Mesothelial cell of epicardium (in vitro differentiated cells): ENCODE measurements at regions not wholly inside any gene's neighbourhood (a gene's known extent, or its start where the extent isn't known, plus 50 kb on each side); places are given as distances from the start of the nearest gene placed in this dataset.

Experiments used
- DNase-seq, 2 experiments: peaks; one replicate each; pipeline ENCODE4 v3.0.0; 2021; ENCODE audit warnings: low spot score in 2 of 2; ENCODE audit not compliant: unreplicated experiment in 2 of 2
- H3K27ac Mint-ChIP-seq: 2 replicates; pipeline ENCODE4 v1.8.0; 2021; ENCODE audit warnings: mixed read lengths
- H3K27me3 Mint-ChIP-seq: 2 replicates; pipeline ENCODE4 v1.8.0; 2021; ENCODE audit warnings: low read depth, mixed read lengths
- H3K36me3 Mint-ChIP-seq: 2 replicates; pipeline ENCODE4 v1.8.0; 2021; ENCODE audit warnings: mixed read lengths
- H3K4me1 Mint-ChIP-seq: 2 replicates; pipeline ENCODE4 v1.8.0; 2021; ENCODE audit warnings: mixed read lengths
- H3K4me3 Mint-ChIP-seq: 2 replicates; pipeline ENCODE4 v1.8.0; 2021; ENCODE audit warnings: mild to moderate bottlenecking, moderate library complexity, mixed read lengths
- H3K9me3 Mint-ChIP-seq: 2 replicates; pipeline ENCODE4 v1.8.0; 2021; ENCODE audit warnings: mixed read lengths
- CTCF ChIP-seq: fragments of 200-600 bp; sonication (generic); IDR thresholded peaks from one replicate; pipeline ENCODE4 v1.5.0; 2021; ENCODE audit warnings: antibody characterized with exemption; ENCODE audit not compliant: unreplicated experiment

- no peak for DNase-seq
- Mint-ChIP-seq H3K27ac (no peak overlapping the region), H3K4me1 (peaks cover 19% of the 10 kb centered on the region), H3K27me3 (no peaks in the 10 kb centered on the region), H3K9me3 (peaks cover 1% of the 10 kb centered on the region), H3K36me3 (no peaks in the 10 kb centered on the region), H3K4me3 (no peak overlapping the region)
- no peak for TF ChIP-seq CTCF
Observed at GRCh38 chr3:168455814-168456213, 360.1 kb upstream of the GOLIM4 start.

- Mint-ChIP-seq H3K4me1 (peaks cover 13% of the 10 kb centered on the region), H3K27me3 (no peaks in the 10 kb centered on the region), H3K9me3 (no peaks in the 10 kb centered on the region), H3K36me3 (no peaks in the 10 kb centered on the region), H3K4me3 (no peak overlapping the region), H3K27ac (no peak overlapping the region)
- TF ChIP-seq CTCF: no peak
- no peak for DNase-seq
Observed at GRCh38 chr3:168453623-168454022, 357.9 kb upstream of the GOLIM4 start.

GRCh38 chr3:168443965-168444364, 348.2 kb upstream of the GOLIM4 start:
- TF ChIP-seq CTCF: no peak
- Mint-ChIP-seq H3K27me3 (no peaks in the 10 kb centered on the region), H3K36me3 (no peaks in the 10 kb centered on the region), H3K27ac (peak overlapping the region; percentile 87), H3K4me3 (no peak overlapping the region), H3K4me1 (peaks cover 45% of the 10 kb centered on the region), H3K9me3 (no peaks in the 10 kb centered on the region)
- no peak for DNase-seq

GRCh38 chr3:168442502-168442901, 346.8 kb upstream of the GOLIM4 start:
- no peak overlapping the region for H3K4me3 Mint-ChIP-seq
- H3K36me3 Mint-ChIP-seq: no peaks in the 10 kb centered on the region
- peak overlapping the region; percentile 87 for H3K27ac Mint-ChIP-seq
- no peaks in the 10 kb centered on the region for H3K27me3 Mint-ChIP-seq
- H3K4me1 Mint-ChIP-seq: peaks cover 47% of the 10 kb centered on the region
- no peak for TF ChIP-seq CTCF
- no peaks in the 10 kb centered on the region for H3K9me3 Mint-ChIP-seq
- DNase-seq: no peak

GRCh38 chr3:168436245-168436724, 340.6 kb upstream of the GOLIM4 start:
- H3K4me1 Mint-ChIP-seq: peaks cover 21% of the 10 kb centered on the region
- TF ChIP-seq CTCF: no peak
- H3K4me3 Mint-ChIP-seq: no peak overlapping the region
- no peaks in the 10 kb centered on the region for H3K27me3 Mint-ChIP-seq
- H3K9me3 Mint-ChIP-seq: no peaks in the 10 kb centered on the region
- H3K36me3 Mint-ChIP-seq: peaks cover 12% of the 10 kb centered on the region
- DNase-seq: no peak
- no peak overlapping the region for H3K27ac Mint-ChIP-seq

- TF ChIP-seq CTCF: no peak
- H3K36me3 Mint-ChIP-seq: peaks cover 18% of the 10 kb centered on the region
- no peaks in the 10 kb centered on the region for H3K27me3 Mint-ChIP-seq
- peaks cover under 1% of the 10 kb centered on the region for H3K9me3 Mint-ChIP-seq
- no peak overlapping the region for H3K4me3 Mint-ChIP-seq
- no peak overlapping the region for H3K27ac Mint-ChIP-seq
- DNase-seq: no peak
- H3K4me1 Mint-ChIP-seq: peaks cover 23% of the 10 kb centered on the region
Observed at GRCh38 chr3:168431491-168431890, 335.8 kb upstream of the GOLIM4 start.
